SK-N-SH treated with all-trans-retinoic acid at 6 μM for 48 hours (cell line): ENCODE measurements at regions not wholly inside any gene's neighbourhood (a gene's known extent, or its start where the extent isn't known, plus 50 kb on each side); places are given as distances from the start of the nearest gene placed in this dataset.

ENCODE experiments used
- ZNF70 ChIP-seq: fragments of 450-650 bp; formaldehyde crosslinking; IDR thresholded peaks from 2 replicates; pipeline ENCODE4 v1.5.0; 2020; ENCODE audit warnings: mild to moderate bottlenecking, moderate library complexity
- TF ChIP-seq, protein P1 (sequence below): fragments of 250-450 bp; sonication (Bioruptor Pico); IDR thresholded peaks from 2 replicates; pipeline ENCODE4 v1.5.1; 2020; ENCODE audit warnings: low read depth, mild to moderate bottlenecking, moderate library complexity
- TF ChIP-seq, protein P2 (sequence below): fragments of 250-450 bp; sonication (Bioruptor Pico); IDR thresholded peaks from 2 replicates; pipeline ENCODE4 v1.8.0; 2020; ENCODE audit warnings: mild to moderate bottlenecking, moderate library complexity, borderline replicate concordance
- TF ChIP-seq, protein P3 (sequence below): fragments of 250-450 bp; sonication (Bioruptor Pico); IDR thresholded peaks from 2 replicates; pipeline ENCODE4 v1.5.0; 2020; ENCODE audit warnings: mild to moderate bottlenecking, moderate library complexity

DNA sequence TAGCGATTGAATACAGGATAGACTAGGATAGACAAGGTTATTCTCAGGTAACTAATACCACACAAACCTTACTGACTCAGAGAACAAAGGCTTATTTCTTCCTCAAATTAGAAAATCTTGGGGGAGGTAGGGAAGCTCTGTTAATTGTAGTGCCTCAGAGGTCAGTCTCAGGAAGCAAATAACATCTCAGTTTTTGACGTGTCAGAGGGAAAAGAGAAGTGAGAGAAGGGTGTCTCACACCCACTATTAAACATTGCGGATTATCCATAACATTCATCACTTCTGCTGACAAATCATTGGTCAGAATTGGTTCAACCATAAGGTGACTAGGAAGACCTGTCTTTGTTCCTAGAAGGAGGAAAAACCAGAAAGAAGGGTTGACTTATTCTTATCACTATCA, 579.4 kb upstream of the MIR17HG start:
- TF ChIP-seq, protein P1, sequence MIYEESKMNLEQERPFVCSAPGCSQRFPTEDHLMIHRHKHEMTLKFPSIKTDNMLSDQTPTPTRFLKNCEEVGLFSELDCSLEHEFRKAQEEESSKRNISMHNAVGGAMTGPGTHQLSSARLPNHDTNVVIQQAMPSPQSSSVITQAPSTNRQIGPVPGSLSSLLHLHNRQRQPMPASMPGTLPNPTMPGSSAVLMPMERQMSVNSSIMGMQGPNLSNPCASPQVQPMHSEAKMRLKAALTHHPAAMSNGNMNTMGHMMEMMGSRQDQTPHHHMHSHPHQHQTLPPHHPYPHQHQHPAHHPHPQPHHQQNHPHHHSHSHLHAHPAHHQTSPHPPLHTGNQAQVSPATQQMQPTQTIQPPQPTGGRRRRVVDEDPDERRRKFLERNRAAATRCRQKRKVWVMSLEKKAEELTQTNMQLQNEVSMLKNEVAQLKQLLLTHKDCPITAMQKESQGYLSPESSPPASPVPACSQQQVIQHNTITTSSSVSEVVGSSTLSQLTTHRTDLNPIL (CRISPR knock-in tag), result no peak
- no peak for TF ChIP-seq ZNF70 (CRISPR knock-in tag)
- TF ChIP-seq, protein P2, sequence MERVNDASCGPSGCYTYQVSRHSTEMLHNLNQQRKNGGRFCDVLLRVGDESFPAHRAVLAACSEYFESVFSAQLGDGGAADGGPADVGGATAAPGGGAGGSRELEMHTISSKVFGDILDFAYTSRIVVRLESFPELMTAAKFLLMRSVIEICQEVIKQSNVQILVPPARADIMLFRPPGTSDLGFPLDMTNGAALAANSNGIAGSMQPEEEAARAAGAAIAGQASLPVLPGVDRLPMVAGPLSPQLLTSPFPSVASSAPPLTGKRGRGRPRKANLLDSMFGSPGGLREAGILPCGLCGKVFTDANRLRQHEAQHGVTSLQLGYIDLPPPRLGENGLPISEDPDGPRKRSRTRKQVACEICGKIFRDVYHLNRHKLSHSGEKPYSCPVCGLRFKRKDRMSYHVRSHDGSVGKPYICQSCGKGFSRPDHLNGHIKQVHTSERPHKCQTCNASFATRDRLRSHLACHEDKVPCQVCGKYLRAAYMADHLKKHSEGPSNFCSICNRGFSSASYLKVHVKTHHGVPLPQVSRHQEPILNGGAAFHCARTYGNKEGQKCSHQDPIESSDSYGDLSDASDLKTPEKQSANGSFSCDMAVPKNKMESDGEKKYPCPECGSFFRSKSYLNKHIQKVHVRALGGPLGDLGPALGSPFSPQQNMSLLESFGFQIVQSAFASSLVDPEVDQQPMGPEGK (CRISPR knock-in tag), result no peak
- TF ChIP-seq, protein P3, sequence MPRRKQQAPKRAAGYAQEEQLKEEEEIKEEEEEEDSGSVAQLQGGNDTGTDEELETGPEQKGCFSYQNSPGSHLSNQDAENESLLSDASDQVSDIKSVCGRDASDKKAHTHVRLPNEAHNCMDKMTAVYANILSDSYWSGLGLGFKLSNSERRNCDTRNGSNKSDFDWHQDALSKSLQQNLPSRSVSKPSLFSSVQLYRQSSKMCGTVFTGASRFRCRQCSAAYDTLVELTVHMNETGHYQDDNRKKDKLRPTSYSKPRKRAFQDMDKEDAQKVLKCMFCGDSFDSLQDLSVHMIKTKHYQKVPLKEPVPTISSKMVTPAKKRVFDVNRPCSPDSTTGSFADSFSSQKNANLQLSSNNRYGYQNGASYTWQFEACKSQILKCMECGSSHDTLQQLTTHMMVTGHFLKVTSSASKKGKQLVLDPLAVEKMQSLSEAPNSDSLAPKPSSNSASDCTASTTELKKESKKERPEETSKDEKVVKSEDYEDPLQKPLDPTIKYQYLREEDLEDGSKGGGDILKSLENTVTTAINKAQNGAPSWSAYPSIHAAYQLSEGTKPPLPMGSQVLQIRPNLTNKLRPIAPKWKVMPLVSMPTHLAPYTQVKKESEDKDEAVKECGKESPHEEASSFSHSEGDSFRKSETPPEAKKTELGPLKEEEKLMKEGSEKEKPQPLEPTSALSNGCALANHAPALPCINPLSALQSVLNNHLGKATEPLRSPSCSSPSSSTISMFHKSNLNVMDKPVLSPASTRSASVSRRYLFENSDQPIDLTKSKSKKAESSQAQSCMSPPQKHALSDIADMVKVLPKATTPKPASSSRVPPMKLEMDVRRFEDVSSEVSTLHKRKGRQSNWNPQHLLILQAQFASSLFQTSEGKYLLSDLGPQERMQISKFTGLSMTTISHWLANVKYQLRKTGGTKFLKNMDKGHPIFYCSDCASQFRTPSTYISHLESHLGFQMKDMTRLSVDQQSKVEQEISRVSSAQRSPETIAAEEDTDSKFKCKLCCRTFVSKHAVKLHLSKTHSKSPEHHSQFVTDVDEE (CRISPR knock-in tag), result no peak
